ENCODE measurements at regions not wholly inside any gene's neighbourhood (a gene's known extent, or its start where the extent isn't known, plus 50 kb on each side); places are given as distances from the start of the nearest gene placed in this dataset.
"Not testable (repeated sequence)": the region's sequence is repeated elsewhere in the genome, so short reads cannot be mapped to it uniquely, and the experiment has no call there.

GRCh38 chr22:48772286-48772907, 1055.3 kb downstream of the BRD1 start:
- no peak overlapping the region for H3K9ac ChIP-seq
- H3K4me3 ChIP-seq, result no peak overlapping the region
- peaks cover 37 to 55% (median 43%) of the 10 kb centered on the region in 11 experiments for H3K9me3 ChIP-seq (replicated peaks in 1 of 11)
- H4K20me1 ChIP-seq, result no peaks in the 10 kb centered on the region
- H3K4me2 ChIP-seq, result no peak overlapping the region
- no peaks in the 10 kb centered on the region for H3K4me1 ChIP-seq
- no peak for TF ChIP-seq Cebpa-rat (IDR thresholded peaks at IDR 0.05)
- H3K36me3 ChIP-seq, result no peaks in the 10 kb centered on the region
- H3K27ac ChIP-seq, result no peak overlapping the region
- no peaks in the 10 kb centered on the region for H3K27me3 ChIP-seq

- TF ChIP-seq Cebpa-rat (IDR thresholded peaks at IDR 0.05), result no peak
- Histone ChIP-seq H3K4me2 (no peak overlapping the region), H3K27ac (no peak overlapping the region), H3K4me1 (no peaks in the 10 kb centered on the region), H3K36me3 (no peaks in the 10 kb centered on the region), H4K20me1 (peaks cover 0 to 3% (median 0%) of the 10 kb centered on the region in 11 experiments; a peak in 1 of 22 replicates), H3K27me3 (no peaks in the 10 kb centered on the region), H3K9me3 (replicated peaks in 1 of 11) (peaks cover 13 to 29% (median 22%) of the 10 kb centered on the region in 11 experiments), H3K9ac (no peak overlapping the region), H3K4me3 (no peak overlapping the region)
Measured at GRCh38 chr22:48765595-48765994, 1062.1 kb downstream of the BRD1 start.

GRCh38 chr22:48761546-48761945, 1066.1 kb downstream of the BRD1 start:
- peaks cover 0 to 6% (median 5%) of the 10 kb centered on the region in 11 experiments; a peak in 11 of 22 replicates for H3K9me3 ChIP-seq (replicated peaks in 1 of 11)
- H3K27ac ChIP-seq, result no peak overlapping the region
- no peaks in the 10 kb centered on the region for H3K36me3 ChIP-seq
- H3K4me1 ChIP-seq, result no peaks in the 10 kb centered on the region
- TF ChIP-seq Cebpa-rat (IDR thresholded peaks at IDR 0.05), result no peak
- no peak overlapping the region for H3K4me3 ChIP-seq
- no peak overlapping the region for H3K9ac ChIP-seq
- no peak overlapping the region for H3K4me2 ChIP-seq
- H4K20me1 ChIP-seq, result peaks cover 0 to 10% (median 0%) of the 10 kb centered on the region in 11 experiments; a peak in 3 of 22 replicates
- H3K27me3 ChIP-seq, result peaks cover 0 to 17% (median 9%) of the 10 kb centered on the region in 11 experiments; a peak in 15 of 22 replicates

- Histone ChIP-seq H3K9me3 (replicated peaks in 1 of 11) (peaks cover 0 to 6% (median 5%) of the 10 kb centered on the region in 11 experiments; a peak in 11 of 22 replicates), H3K4me1 (no peaks in the 10 kb centered on the region), H3K27ac (no peak overlapping the region), H3K4me3 (no peak overlapping the region), H3K27me3 (peaks cover 0 to 25% (median 17%) of the 10 kb centered on the region in 11 experiments; a peak in 15 of 22 replicates), H3K9ac (no peak overlapping the region), H3K36me3 (no peaks in the 10 kb centered on the region), H4K20me1 (peaks cover 0 to 14% (median 0%) of the 10 kb centered on the region in 11 experiments; a peak in 6 of 22 replicates), H3K4me2 (no peak overlapping the region)
- TF ChIP-seq Cebpa-rat (IDR thresholded peaks at IDR 0.05), result no peak
Measured at GRCh38 chr22:48760481-48761390, 1066.9 kb downstream of the BRD1 start.

- no peak overlapping the region for H3K9ac ChIP-seq
- H3K27me3 ChIP-seq, result peaks cover 0 to 27% (median 19%) of the 10 kb centered on the region in 11 experiments; a peak in 15 of 22 replicates
- no peaks in the 10 kb centered on the region for H3K36me3 ChIP-seq
- H4K20me1 ChIP-seq, result peaks cover 0 to 20% (median 0%) of the 10 kb centered on the region in 11 experiments; a peak in 7 of 22 replicates
- no peak overlapping the region for H3K4me2 ChIP-seq
- no peak overlapping the region for H3K27ac ChIP-seq
- TF ChIP-seq Cebpa-rat (IDR thresholded peaks at IDR 0.05), result no peak
- no peaks in the 10 kb centered on the region for H3K4me1 ChIP-seq
- H3K4me3 ChIP-seq, result no peak overlapping the region
- H3K9me3 ChIP-seq (replicated peaks in 1 of 11), result no peaks in the 10 kb centered on the region
Measured at GRCh38 chr22:48758881-48759875, 1068.5 kb downstream of the BRD1 start.

- Histone ChIP-seq H3K36me3 (no peaks in the 10 kb centered on the region), H3K4me1 (no peaks in the 10 kb centered on the region), H3K27ac (no peak overlapping the region), H3K27me3 (peaks cover 0 to 27% (median 19%) of the 10 kb centered on the region in 11 experiments; a peak in 15 of 22 replicates), H3K9ac (no peak overlapping the region), H3K9me3 (replicated peaks in 1 of 11) (no peaks in the 10 kb centered on the region), H3K4me2 (no peak overlapping the region), H4K20me1 (peaks cover 0 to 26% (median 0%) of the 10 kb centered on the region in 11 experiments; a peak in 7 of 22 replicates), H3K4me3 (no peak overlapping the region)
- TF ChIP-seq Cebpa-rat (IDR thresholded peaks at IDR 0.05), result no peak
Measured at GRCh38 chr22:48757985-48758561, 1069.6 kb downstream of the BRD1 start.

GRCh38 chr22:48757581-48757980, 1070.1 kb downstream of the BRD1 start:
- Histone ChIP-seq H3K4me3 (no peak overlapping the region), H3K27me3 (peaks cover 0 to 27% (median 19%) of the 10 kb centered on the region in 11 experiments; a peak in 15 of 22 replicates), H3K4me2 (no peak overlapping the region), H3K9ac (no peak overlapping the region), H3K4me1 (no peaks in the 10 kb centered on the region), H4K20me1 (peaks cover 0 to 31% (median 0%) of the 10 kb centered on the region in 11 experiments; a peak in 8 of 22 replicates), H3K27ac (no peak overlapping the region), H3K9me3 (replicated peaks in 1 of 11) (no peaks in the 10 kb centered on the region), H3K36me3 (no peaks in the 10 kb centered on the region)
- TF ChIP-seq Cebpa-rat (IDR thresholded peaks at IDR 0.05), result no peak

- not testable (repeated sequence) for H3K4me3 ChIP-seq; H3K27ac ChIP-seq; H3K4me1 ChIP-seq; H3K4me2 ChIP-seq; H3K9ac ChIP-seq; H3K36me3 ChIP-seq; H3K9me3 ChIP-seq (replicated peaks in 1 of 11)
- H3K27me3 ChIP-seq, result peaks cover 0 to 27% (median 19%) of the 10 kb centered on the region in 11 experiments; a peak in 15 of 22 replicates
- H4K20me1 ChIP-seq, result peaks cover 0 to 36% (median 0%) of the 10 kb centered on the region in 11 experiments; a peak in 8 of 22 replicates
Measured at GRCh38 chr22:48757135-48757534, 1070.5 kb downstream of the BRD1 start.
